IPS-NIHi11 (cell line): ENCODE measurements at regions not wholly inside any gene's neighbourhood (a gene's known extent, or its start where the extent isn't known, plus 50 kb on each side); places are given as distances from the start of the nearest gene placed in this dataset.

Source experiments
- DNase-seq: peaks from one replicate; pipeline ENCODE4 v3.0.0; 2012; ENCODE audit warnings: mixed read lengths, low spot score

DNA sequence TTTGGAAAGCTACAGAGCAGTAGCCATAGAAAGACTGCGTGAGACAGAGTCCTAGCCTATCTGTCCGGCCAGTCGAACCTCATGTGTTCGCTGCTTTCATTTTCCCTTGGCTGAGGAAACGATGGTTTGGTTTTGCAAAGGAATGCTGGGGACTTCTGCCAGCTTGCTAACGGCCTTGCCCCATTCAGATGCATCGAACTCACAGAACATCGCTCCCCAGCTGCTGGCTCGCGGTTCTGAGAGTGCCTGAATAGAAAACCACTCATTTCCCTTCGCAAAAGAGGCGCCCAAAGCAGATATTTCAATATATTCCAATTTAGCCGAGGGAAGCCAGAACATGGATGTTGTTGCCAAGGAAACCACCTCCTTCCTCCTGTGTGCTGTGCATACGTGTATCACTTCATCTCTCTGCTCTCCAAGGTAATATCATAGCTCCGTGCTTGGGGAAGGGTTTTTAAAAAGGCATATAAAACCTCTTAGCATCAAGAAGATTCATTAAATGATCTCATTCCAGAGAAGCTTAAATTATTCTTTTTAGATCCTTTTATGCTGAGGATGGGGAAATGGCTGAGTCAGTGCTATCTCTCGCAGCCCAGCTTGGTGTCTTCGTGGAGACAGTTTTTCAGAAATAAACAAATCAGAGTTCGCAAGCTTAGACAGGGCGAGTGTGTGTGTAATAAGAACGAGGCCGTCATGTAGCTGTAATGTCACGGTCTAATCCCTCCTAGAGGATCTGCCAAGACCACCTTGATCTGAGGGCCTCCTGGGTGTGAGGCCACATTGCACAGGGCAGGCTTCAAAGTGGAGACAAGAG is 215.2 kb downstream of the RPS24 start:
- DNase-seq = no peak

DNA sequence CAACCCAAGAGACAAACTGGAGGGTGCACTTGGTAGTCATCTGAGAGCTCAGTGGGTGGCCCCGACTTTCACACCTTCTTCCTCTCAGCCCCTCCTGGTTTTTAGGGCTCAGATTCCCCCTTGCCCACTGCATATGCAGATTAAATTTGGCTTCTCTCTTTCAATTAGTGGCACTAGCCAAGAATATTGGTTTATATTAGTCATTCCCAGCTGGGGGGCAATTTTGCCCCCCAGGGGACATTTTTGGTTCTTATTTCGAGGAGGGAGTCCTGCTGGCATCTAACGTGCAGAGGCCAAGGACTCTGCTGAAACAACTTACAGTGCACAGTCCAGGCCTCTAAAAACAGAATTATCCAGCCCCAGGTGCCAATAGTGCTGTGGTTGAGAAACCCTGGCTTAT is 216.0 kb downstream of the RPS24 start:
- no peak for DNase-seq

DNA sequence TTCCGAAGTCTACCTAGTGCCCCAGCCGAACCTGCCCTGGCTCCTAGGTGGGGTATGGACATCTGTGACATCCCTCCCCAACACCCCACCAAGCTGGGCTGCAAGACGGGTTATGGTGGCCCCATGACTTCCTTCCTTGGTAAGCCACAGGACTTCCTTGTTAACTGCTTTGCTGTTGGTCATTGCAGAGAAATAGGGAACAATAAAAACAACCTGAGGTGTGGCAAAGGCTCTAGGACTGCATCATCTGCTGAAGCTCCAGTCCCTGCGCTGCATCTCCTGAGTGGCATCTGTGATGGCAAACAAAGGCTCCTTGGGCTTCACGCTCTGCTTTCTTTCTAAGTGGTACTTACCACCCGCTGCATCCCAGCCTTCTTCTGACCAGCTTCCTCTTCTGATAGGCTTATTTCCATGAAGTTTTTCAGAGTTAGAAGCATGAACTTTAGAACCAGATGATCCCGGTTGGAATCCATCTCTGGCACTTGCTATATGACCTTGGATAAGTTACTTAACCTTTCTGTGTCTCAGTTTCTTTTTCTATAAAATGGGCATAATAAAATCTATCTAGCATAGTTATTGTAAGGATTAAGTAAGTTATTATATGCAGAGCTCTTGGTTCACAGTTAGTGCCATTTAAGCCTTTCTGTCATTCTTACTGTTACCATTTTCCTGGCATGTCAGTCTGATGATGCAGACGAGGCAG is 216.8 kb downstream of the RPS24 start:
- no peak for DNase-seq

DNA sequence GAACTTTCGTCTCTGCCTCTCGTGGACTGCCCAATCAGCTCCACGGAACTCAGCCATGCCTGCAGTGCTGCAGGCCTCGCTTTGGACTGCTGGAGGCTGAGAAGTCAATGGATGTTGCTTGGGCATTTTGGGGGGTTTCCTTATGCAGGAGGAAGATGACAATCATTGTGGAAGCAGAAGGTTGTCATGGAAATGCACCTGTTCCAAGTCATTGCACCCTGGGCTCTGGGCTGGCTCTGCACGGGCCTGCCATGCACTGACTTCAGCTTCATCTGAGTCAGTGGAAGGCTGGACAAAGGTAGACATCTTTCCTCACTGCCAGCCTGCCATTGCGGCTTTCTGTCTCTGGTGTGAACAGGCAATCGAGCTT is 217.3 kb downstream of the RPS24 start:
- no peak for DNase-seq

DNA sequence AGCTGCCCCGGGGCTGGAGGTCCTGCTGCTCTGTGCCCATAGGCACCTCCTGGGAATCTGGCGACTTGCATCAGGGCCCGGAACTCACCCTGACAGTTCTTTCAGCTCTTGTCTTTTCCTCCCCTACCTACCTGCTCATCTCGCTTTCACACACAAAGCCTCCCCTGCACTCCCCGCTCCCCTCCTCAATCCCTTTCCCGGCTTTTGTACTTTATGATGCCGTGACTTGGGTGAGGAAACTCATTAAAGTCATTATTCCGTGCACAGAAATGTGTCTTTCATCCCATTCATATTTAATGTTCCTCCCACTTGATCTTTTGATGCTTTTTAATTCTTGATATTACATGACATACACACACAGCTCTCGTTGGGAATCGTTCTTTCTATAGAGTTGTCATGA is 218.6 kb downstream of the RPS24 start:
- no peak for DNase-seq

DNA sequence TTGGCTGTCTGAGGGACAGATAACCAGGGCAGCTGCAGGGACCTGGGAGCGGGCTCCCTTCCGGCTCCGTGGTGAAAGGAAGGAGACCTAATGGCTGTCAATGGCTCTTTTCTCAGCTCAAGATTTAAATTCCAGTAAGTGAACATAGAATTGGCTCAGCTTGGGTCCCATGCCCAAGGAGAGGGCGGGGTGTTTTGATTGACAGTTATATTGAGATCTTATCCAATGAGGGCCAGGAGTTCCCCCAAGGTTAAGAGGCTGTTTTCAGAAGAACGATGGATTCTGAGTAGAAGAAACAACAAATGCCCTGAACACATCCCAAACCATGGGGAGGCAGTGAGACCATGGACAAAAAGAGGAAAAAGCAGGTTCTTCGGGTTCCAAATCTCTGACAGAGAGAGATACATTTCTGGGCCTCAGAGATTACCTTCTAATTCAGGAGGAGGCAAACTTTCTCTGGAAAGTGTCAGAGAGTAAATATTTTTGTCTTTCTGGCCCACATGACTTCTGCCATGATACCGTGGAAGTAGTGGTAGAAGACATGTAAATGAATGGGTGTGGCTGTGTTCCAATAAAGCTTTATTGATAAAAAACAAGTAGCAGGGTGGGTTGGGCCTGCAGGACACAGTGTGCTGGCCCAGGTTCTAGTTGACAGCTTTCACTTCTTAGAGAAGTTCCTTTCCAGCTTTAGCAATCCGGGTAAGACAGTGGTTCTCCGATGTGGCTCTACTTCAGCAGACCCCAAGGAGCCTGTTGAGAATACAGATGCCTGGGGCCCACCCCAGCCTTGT is 219.6 kb downstream of the RPS24 start:
- no peak for DNase-seq

DNA sequence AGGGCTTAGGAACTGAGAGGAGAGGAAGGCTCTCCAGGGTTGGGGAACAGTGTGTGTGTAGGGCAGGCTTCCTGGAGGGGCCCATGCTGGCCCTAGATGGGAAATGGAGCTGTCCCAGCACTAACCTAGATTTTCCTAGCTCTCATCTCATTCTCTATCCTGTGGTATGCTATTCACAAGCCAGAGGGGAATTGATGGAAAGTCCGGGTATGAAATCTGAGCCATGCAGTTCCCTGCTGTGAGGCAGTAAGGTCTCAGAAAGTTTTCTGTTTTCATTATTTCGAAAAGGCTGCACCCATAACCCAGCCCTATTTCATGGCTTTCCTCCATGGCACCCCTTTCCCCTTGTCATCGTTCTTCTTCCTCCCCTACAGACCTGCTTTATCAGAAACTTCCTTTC is 220.3 kb downstream of the RPS24 start:
- DNase-seq = no peak

DNA sequence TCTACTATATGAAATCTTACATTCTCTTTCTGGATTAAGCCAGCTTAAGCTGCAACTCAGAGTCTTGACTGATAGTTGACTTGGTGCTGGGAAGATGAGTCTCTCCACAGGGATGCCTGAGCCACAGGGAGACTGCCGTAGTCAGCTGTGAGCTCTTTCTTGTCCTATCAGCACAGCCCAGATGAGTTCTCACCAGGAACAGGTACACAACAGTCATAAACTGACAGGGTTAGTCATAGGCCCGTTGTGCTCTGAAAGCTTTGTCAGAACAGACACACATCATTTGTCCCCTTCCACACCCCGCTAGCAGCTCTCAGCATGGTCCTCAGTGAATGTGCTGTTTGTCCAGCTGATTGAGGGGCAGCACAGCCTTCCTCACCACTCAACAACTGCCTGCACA is 221.6 kb downstream of the RPS24 start:
- no peak for DNase-seq

DNA sequence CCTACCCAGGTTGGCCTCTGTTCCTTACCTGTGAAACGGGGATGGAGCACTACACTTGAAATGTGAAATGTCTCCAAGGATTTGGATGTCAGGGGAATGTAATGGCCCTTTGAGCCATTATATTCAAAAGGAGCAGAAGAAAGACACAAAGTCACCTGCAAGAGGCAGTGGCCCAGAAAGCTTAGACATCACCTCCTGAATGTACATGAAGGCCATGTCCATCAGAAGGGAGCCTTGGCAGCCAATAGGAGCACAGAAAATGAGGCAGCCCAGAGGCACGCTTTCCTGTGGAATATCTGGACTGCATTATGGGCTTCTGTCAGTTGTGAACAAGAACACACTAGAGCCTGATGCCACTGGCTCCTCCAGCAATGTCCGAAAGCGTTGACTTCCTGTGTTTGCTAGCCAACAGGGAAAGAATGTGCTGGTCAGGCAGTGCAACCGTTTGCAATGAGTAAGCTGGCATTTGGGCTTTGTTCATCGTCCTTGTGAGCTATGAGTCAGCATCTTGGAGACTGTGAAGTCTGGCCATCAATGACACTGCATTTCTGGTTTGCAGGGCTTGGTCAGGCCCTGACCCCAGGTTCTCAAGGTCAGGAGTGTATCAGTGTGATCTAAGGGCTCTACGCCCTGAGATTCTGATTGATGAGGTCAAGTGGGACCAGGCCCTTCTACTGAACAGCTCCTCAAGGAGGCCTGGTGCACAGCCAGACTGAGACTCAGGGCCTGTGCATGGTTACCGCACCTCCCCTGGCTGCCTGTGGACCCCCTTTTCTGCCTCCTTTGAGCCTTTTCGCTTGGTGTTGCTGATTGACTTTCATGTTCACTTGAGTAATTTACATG is 222.4 kb downstream of the RPS24 start:
- peak; percentile 67 for DNase-seq

DNA sequence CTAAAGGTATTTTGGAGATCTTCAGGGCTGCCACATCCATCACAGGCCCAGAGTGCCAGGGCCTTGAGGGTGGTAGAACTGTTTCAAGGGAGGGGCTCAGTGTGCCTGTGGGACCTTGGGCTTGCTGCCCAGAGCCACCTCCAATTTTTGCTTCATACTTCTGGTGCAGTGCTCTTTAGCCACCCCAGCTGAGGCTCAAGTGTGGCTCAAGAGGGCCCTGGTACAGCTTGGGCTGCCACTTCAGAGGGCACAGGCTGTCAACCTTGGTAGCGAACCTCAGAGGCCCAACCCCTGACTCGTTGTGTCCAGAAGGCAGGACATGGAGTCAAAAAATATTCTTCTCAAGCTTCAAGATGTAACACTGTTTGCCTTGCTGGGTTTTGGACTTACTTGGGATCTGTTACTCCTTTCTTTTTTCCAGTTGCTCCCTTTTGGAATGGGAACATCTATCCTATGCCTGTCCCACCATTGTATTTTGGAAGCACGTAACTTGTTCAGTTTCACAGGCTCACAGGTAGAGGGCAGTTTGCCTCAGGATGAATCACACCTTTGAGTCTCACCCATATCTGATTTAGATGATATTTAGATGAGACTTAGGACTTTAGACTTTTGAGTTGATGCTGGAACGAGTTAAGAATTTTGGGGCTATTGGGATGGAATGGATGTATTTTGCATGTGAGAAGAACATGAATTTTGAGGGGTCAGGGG is 224.8 kb downstream of the RPS24 start:
- DNase-seq = no peak

DNA sequence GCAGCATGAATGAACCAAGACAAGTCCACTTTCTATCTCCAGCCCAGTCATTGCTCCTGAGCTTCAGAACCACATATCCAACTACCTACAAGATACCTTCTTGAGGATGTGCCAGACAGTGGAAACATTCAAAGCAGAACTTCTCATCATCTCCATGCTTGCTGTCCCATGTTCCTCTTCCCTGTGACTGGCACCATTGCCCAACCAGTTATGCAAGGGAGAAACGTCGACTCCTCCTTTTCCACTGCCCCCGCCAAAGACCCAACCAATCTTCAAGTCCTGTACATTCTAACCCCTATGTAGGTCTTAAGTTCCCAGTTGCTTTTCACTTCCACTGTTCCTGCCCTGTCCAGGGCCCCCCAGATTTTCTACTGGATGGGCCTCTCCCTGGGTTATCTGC is 225.7 kb downstream of the RPS24 start:
- DNase-seq = no peak

DNA sequence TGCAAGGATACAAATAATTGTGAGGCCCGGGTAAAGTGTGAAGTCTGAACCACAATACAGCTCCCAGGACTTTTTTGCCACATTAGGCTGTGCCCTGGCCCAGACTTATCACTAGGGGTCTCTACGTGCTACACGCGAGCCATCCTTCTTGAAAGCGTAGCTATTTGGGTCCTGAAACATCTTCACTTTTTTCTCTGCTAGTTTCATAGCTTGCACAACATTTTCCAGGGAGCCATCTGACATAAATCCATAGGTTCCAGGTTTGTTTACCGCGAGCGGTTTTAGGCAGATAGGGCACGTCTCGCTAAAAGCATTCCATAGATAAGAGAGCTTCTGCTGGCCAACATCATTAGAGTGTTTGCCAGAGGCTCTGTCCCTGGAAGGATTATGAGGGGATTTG is 226.5 kb downstream of the RPS24 start:
- peak; percentile 62 for DNase-seq

DNA sequence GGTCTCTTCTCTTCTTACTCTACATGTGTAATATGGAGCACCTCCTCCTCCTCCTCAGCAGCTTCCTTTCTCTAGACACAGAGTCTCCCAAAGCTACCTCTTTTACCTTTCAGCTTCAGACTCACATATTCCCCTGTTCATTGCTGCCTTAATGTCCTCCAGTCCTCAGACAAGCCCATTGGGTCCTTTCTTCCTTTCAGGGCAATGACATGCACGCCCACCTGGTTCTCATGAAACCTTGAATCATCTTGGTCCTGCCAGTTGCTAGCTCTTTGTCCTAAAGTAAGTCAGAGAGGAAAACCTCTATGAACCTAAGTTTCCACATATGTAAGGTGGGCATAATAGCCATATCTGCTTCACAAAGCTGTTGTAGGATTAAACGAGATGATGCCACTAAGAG is 227.0 kb downstream of the RPS24 start:
- no peak for DNase-seq

DNA sequence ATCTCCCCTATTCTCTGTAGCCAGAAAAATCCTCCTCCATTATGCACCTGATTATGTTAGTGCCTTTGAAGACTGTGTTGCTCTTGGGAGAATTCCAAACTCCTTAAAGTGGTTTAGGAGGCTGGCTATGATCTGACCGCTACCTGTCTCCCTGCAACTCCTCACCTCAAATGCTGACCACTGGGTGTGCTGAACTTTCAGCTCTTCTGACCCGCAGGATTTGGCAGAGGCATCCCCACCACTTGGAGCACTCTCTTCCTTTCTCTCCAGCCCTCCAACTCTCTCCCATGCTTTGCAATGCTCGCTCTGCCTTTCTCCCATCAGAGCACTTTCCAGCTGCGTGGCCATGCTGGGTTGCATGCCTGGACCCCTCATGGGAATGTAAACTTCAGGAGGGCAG is 227.6 kb downstream of the RPS24 start:
- no peak for DNase-seq

DNA sequence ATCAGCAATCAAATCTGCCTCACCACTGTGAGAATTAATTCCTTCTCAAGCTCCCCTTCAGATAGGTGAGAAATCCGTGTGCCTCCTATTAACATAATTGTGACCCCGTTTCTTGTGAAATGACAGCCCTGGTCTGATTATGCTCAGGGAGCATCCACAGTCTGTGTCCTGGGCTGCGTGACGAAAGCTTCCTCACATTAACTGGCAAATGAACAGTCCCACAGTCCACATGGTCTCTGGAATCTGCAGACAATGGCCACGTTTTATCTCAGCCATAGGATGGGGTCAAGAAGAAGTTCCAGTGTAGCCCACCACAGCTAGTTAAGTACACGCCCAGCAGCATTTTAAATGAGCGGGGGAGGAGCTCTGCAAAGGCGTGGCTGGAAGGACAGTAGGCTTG is 229.2 kb downstream of the RPS24 start:
- DNase-seq = no peak

DNA sequence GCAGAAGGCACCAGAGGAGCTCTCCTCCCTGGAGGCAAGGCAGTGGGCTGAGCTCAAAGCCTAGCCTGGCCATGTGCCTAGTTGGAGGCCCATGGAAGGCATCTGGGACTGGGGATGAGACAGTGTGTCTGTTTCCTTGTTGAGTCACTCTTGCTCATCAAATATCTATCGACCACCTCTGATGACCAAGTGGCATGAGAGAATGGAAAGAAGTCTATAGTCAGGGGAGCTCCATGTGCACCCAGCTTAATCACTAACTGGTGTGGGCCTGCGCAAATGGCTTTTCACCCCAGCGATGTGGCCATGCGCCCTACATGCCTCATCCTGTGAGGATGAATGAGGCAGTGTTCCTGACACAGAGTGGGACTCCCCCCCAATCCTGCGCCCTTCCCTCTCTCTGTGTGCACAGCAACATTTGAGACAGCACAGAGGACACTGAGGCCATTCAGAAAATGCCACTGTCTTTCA is 229.9 kb downstream of the RPS24 start:
- no peak for DNase-seq

DNA sequence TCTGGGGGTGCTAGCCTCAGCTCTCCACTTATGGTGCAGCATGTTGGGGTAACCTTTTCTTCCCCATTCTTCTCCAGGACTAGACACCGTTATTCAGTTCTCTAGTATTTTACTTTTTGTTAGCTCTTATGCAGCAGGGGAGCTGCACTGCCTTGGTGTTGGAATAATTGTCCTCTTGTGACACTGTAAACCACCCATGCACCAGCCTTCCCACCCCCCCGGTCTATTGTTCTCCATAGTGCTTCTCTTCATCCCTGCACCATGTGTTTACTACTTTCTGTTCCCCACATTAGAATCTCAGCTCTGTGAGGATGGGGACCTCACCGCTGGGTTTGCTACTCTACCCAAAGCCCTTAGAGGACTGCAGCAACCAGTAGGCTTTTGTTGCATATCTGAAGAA is 230.7 kb downstream of the RPS24 start:
- DNase-seq = no peak

DNA sequence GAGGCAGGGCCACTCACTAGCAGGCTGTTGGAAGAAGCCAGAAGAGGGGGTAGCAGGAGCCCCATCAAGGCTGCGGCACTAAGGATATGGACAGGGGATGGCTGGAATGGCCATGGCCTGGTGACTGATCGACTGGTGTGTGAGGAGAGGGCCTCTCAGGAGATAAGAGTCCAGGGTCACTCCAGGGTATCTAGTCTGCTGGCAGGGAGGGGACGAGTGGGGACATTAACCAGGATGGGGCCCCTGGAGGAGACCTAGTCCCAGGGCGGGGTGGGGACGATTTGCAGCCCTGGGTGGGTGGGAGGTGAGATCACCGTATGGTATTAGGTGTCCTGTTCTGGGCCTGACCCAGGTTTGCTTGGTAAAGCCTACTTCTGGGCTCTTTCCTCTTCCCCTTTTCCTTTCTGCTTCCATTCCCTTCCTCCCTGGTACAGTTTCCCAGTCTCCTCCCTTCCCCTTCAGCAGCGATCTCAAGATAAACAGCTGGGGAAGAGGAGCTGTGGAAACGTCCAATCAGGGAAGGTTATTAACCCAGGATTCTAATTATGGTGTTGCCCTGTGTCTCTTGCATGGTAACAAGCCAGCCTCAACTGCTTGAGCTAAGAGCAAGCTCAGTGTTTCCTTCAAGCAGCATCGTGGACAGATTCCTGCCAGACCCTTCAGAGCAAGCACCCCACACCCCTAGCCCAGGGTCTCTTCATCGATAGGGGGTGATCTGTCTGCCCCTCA is 233.2 kb downstream of the RPS24 start:
- no peak for DNase-seq

DNA sequence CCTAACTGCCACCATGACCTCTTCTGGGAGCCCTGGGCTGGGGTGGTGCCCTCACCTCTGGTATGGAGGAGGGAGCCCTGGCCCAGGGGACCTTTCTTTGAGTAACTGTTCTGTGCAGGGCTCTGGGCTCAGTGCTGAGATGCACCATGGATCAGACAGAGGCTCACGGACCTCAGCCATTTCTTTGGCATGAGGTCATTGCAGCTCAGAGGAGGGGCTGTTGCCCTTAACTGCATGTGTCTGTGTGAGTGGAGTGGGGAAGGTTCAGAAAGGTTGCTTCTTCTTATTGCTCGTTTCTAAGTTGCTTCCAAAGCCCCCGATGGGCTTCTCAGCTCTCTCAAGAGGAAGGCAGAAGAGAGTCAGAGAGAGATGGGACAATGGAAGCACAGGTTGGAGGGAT is 233.9 kb downstream of the RPS24 start:
- DNase-seq = no peak

DNA sequence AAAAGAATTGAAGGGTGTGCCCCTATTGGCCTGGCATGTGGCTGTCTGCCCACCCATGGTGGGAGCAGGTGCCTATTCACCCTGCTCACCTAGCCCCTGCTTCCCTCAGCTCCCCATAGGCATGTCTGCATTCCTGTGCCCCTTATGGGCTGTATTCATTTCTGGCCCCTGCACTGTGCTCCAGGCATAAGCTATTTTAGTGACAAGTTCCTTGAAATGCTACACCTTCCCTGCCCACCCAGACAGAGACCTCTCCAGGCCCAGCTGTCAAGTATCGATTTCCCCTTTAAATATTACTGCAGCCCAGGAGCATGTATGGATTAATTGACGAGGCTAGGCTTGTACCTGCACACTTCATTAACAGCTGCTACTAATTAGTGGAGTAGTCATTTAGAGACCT is 235.4 kb downstream of the RPS24 start:
- DNase-seq = no peak

DNA sequence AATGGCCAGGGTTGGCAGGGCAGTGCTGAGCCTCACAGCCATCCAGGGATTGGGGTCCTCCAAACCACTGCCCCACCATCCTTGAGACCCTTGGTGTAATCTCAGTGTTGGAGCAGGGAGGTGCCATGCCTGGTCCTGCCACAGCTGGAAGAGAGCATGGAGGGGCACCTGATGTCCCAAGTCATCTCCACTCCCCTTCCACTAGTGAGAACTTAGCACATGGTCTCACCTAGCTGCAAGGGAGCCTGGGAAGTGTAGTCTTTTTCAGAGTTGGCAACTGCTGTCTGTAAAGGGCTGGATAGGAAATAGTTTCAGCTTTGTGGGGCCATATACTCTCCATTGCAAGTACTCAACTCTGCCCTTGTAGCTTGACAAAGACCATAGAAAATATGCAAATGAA is 238.7 kb downstream of the RPS24 start:
- DNase-seq = no peak
